Loucy (cell line): ENCODE measurements at regions not wholly inside any gene's neighbourhood (a gene's known extent, or its start where the extent isn't known, plus 50 kb on each side); places are given as distances from the start of the nearest gene placed in this dataset.

Experiments
- H2AFZ ChIP-seq: fragments of 200-600 bp; sonication (generic); 2 replicates; pipeline ENCODE4 v1.6.0; 2016; ENCODE audit warnings: antibody characterized with exemption, mild to moderate bottlenecking, low read length, moderate library complexity
- H3F3A ChIP-seq: fragments of 200-600 bp; 2 replicates; pipeline ENCODE4 v1.6.0; 2016; ENCODE audit warnings: antibody characterized with exemption, low read depth, mild to moderate bottlenecking
- H3K27me3 ChIP-seq: fragments of 200-600 bp; sonication (generic); 2 replicates; pipeline ENCODE4 v1.6.1; 2014; ENCODE audit warnings: low read length, mild to moderate bottlenecking; ENCODE audit not compliant: insufficient read depth, poor library complexity, severe bottlenecking
- H3K36me3 ChIP-seq: fragments of 200-600 bp; sonication (generic); 2 replicates; pipeline ENCODE4 v1.6.1; 2016; ENCODE audit warnings: low read length; ENCODE audit not compliant: insufficient read depth
- H3K4me1 ChIP-seq: fragments of 200-600 bp; sonication (generic); 2 replicates; pipeline ENCODE4 v1.5.1; 2014; ENCODE audit warnings: low read length, mild to moderate bottlenecking; ENCODE audit not compliant: insufficient read depth, poor library complexity, severe bottlenecking
- H3K4me2 ChIP-seq: fragments of 200-600 bp; sonication (generic); 2 replicates; pipeline ENCODE4 v1.6.0; 2014; ENCODE audit warnings: antibody characterized with exemption, low read length, low read depth, mild to moderate bottlenecking; ENCODE audit not compliant: poor library complexity, severe bottlenecking
- H3K4me3 ChIP-seq: fragments of 200-600 bp; sonication (generic); 2 replicates; pipeline ENCODE4 v1.5.1; 2014; ENCODE audit warnings: low read length, mild to moderate bottlenecking, mixed read lengths; ENCODE audit not compliant: poor library complexity, severe bottlenecking
- H3K79me2 ChIP-seq: fragments of 200-600 bp; sonication (generic); 2 replicates; pipeline ENCODE4 v1.6.1; 2014; ENCODE audit warnings: low read length; ENCODE audit not compliant: insufficient read depth
- H3K9ac ChIP-seq: fragments of 200-600 bp; sonication (generic); 2 replicates; pipeline ENCODE4 v1.6.0; 2014; ENCODE audit warnings: mild to moderate bottlenecking, low read depth, low read length, moderate library complexity; ENCODE audit not compliant: poor library complexity, severe bottlenecking
- H3K9me2 ChIP-seq: fragments of 200-600 bp; sonication (generic); replicated peaks from 2 replicates; pipeline ENCODE4 v1.6.1; 2016; ENCODE audit warnings: low read depth, low read length, mixed read lengths
- H3K9me3 ChIP-seq: fragments of 200-600 bp; sonication (generic); 2 replicates; pipeline ENCODE4 v1.6.1; 2014; ENCODE audit warnings: mild to moderate bottlenecking, antibody characterized with exemption, low read length, low read depth; ENCODE audit not compliant: insufficient read depth
- H4K20me1 ChIP-seq: fragments of 200-600 bp; sonication (generic); 2 replicates; pipeline ENCODE4 v1.6.0; 2014; ENCODE audit warnings: antibody characterized with exemption, low read length, mild to moderate bottlenecking; ENCODE audit not compliant: insufficient read depth, poor library complexity, severe bottlenecking
- CTCF ChIP-seq: fragments of 200-600 bp; sonication (generic); conservative IDR thresholded peaks from 2 replicates; pipeline ENCODE4 v1.5.1; 2014; ENCODE audit warnings: mild to moderate bottlenecking, antibody characterized with exemption, low read length
- EZH2phosphoT487 ChIP-seq: fragments of 200-600 bp; IDR thresholded peaks from 2 replicates; pipeline ENCODE4 v1.6.1; 2018; ENCODE audit warnings: antibody characterized with exemption, mild to moderate bottlenecking, moderate library complexity, borderline replicate concordance

- Histone ChIP-seq H3K4me1 (no peaks in the 10 kb centered on the region), H4K20me1 (no peaks in the 10 kb centered on the region), H3K4me3 (no peak overlapping the region), H3K79me2 (no peaks in the 10 kb centered on the region), H3K36me3 (no peaks in the 10 kb centered on the region), H3K9me3 (no peaks in the 10 kb centered on the region), H3F3A (no peaks in the 10 kb centered on the region), H3K4me2 (no peak overlapping the region), H3K9me2 (no peaks in the 10 kb centered on the region), H3K27me3 (no peaks in the 10 kb centered on the region), H2AFZ (no peak overlapping the region), H3K9ac (no peak overlapping the region)
- TF ChIP-seq EZH2phosphoT487 (no peak), CTCF (no peak)
These were observed 162.0 kb downstream of the REEP3 start for GRCh38 chr10:63683223-63683622.

- TF ChIP-seq CTCF (no peak), EZH2phosphoT487 (no peak)
- Histone ChIP-seq H3F3A (no peaks in the 10 kb centered on the region), H2AFZ (no peak overlapping the region), H4K20me1 (no peaks in the 10 kb centered on the region), H3K9me3 (no peaks in the 10 kb centered on the region), H3K4me1 (no peaks in the 10 kb centered on the region), H3K9ac (no peak overlapping the region), H3K4me2 (no peak overlapping the region), H3K36me3 (no peaks in the 10 kb centered on the region), H3K27me3 (no peaks in the 10 kb centered on the region), H3K4me3 (no peak overlapping the region), H3K79me2 (no peaks in the 10 kb centered on the region), H3K9me2 (no peaks in the 10 kb centered on the region)
These were observed 162.5 kb downstream of the REEP3 start for GRCh38 chr10:63683686-63684085.

- Histone ChIP-seq H3K9me2 (no peaks in the 10 kb centered on the region), H3K9ac (no peak overlapping the region), H3K36me3 (no peaks in the 10 kb centered on the region), H3K79me2 (no peaks in the 10 kb centered on the region), H3K4me2 (no peak overlapping the region), H4K20me1 (no peaks in the 10 kb centered on the region), H3K27me3 (no peaks in the 10 kb centered on the region), H3K4me3 (no peak overlapping the region), H3K9me3 (no peaks in the 10 kb centered on the region), H3K4me1 (no peaks in the 10 kb centered on the region), H3F3A (no peaks in the 10 kb centered on the region), H2AFZ (no peak overlapping the region)
- TF ChIP-seq EZH2phosphoT487 (no peak), CTCF (no peak)
These were observed 163.2 kb downstream of the REEP3 start for GRCh38 chr10:63684257-63684936.
